ENCODE measurements at regions not wholly inside any gene's neighbourhood (a gene's known extent, or its start where the extent isn't known, plus 50 kb on each side); places are given as distances from the start of the nearest gene placed in this dataset.

- Histone ChIP-seq H2BK12ac (ENCODE audit: low read length) (no peak overlapping the region), H4K91ac (ENCODE audit: low read depth, low read length, poor library complexity) (no peak overlapping the region), H3K27me3 (ENCODE audit: control insufficient read depth in 3 of 3, insufficient read depth in 3 of 3, low read depth in 1 of 3, low read length in 3 of 3) (peaks cover 0 to 3% (median 0%) of the 10 kb centered on the region in 3 experiments), H4K8ac (ENCODE audit: low read depth, low read length) (no peak overlapping the region), H3K36me3 (replicated peaks in 1 of 2; ENCODE audit: control insufficient read depth in 2 of 2, insufficient read depth in 2 of 2, low read length in 2 of 2) (no peaks in the 10 kb centered on the region), H2AFZ (ENCODE audit: low read length) (no peak overlapping the region), H2BK15ac (ENCODE audit: low read length) (no peak overlapping the region), H3K4ac (ENCODE audit: low read length) (no peak overlapping the region), H3K4me1 (ENCODE audit: control insufficient read depth in 2 of 2, insufficient read depth in 1 of 2, low read depth in 1 of 2, low read length in 2 of 2) (no peaks in the 10 kb centered on the region), H3K14ac (ENCODE audit: low read length) (no peak overlapping the region), H3K9me3 (replicated peaks in 1 of 2; ENCODE audit: control insufficient read depth in 2 of 2, insufficient read depth in 1 of 2, low read depth in 1 of 2, low read length in 2 of 2) (no peaks in the 10 kb centered on the region), H3K9ac (ENCODE audit: low read depth, low read length, poor library complexity) (no peak overlapping the region), H3K79me1 (ENCODE audit: low read depth, low read length) (no peaks in the 10 kb centered on the region), H2BK5ac (ENCODE audit: low read length) (no peak overlapping the region), H2AK5ac (ENCODE audit: low read depth, low read length) (no peak overlapping the region), H2BK120ac (ENCODE audit: low read depth, low read length) (no peak overlapping the region), H3K27ac (replicated peaks; ENCODE audit: low read length) (no peak overlapping the region), H3K4me2 (ENCODE audit: insufficient read depth, low read length, poor library complexity, severe bottlenecking) (no peak overlapping the region), H3K18ac (ENCODE audit: low read length) (peak overlapping the region; percentile 7), H3K4me3 (ENCODE audit: low read length in 2 of 2) (no peak overlapping the region), H3K23ac (ENCODE audit: low read depth, low read length, poor library complexity) (no peak overlapping the region)
- WGBS, 2 donors (ENCODE audit: extremely low coverage in 2 of 2, insufficient read length in 2 of 2, insufficient replicate concordance in 1 of 2), result no CpG with 5 or more reads among the region's 9 CpGs
- DNase-seq (ENCODE audit: low spot score), result no peak
These were observed 73.7 kb upstream of the ACSL1 start for GRCh38 chr4:184899261-184900134.

- H2BK120ac ChIP-seq (ENCODE audit: low read depth, low read length), result no peak overlapping the region
- WGBS, 2 donors (ENCODE audit: extremely low coverage in 2 of 2, insufficient read length in 2 of 2, insufficient replicate concordance in 1 of 2), result no CpG with 5 or more reads among the region's 6 CpGs
- no peak overlapping the region for H3K4ac ChIP-seq (ENCODE audit: low read length)
- H2BK5ac ChIP-seq (ENCODE audit: low read length), result no peak overlapping the region
- no peak overlapping the region for H3K27ac ChIP-seq (replicated peaks; ENCODE audit: low read length)
- H3K4me3 ChIP-seq (ENCODE audit: low read length in 2 of 2), result no peak overlapping the region
- H4K91ac ChIP-seq (ENCODE audit: low read depth, low read length, poor library complexity), result no peak overlapping the region
- H3K14ac ChIP-seq (ENCODE audit: low read length), result no peak overlapping the region
- H3K36me3 ChIP-seq (replicated peaks in 1 of 2; ENCODE audit: control insufficient read depth in 2 of 2, insufficient read depth in 2 of 2, low read length in 2 of 2), result no peaks in the 10 kb centered on the region
- no peak overlapping the region for H3K18ac ChIP-seq (ENCODE audit: low read length)
- DNase-seq (ENCODE audit: low spot score), result no peak
- H3K9ac ChIP-seq (ENCODE audit: low read depth, low read length, poor library complexity), result no peak overlapping the region
- no peaks in the 10 kb centered on the region for H3K9me3 ChIP-seq (replicated peaks in 1 of 2; ENCODE audit: control insufficient read depth in 2 of 2, insufficient read depth in 1 of 2, low read depth in 1 of 2, low read length in 2 of 2)
- no peak overlapping the region for H2AK5ac ChIP-seq (ENCODE audit: low read depth, low read length)
- no peak overlapping the region for H2BK12ac ChIP-seq (ENCODE audit: low read length)
- peaks cover 0 to 3% (median 0%) of the 10 kb centered on the region in 3 experiments for H3K27me3 ChIP-seq (ENCODE audit: control insufficient read depth in 3 of 3, insufficient read depth in 3 of 3, low read depth in 1 of 3, low read length in 3 of 3)
- no peaks in the 10 kb centered on the region for H3K4me1 ChIP-seq (ENCODE audit: control insufficient read depth in 2 of 2, insufficient read depth in 1 of 2, low read depth in 1 of 2, low read length in 2 of 2)
- no peak overlapping the region for H3K4me2 ChIP-seq (ENCODE audit: insufficient read depth, low read length, poor library complexity, severe bottlenecking)
- no peak overlapping the region for H4K8ac ChIP-seq (ENCODE audit: low read depth, low read length)
- H3K23ac ChIP-seq (ENCODE audit: low read depth, low read length, poor library complexity), result no peak overlapping the region
- no peak overlapping the region for H2BK15ac ChIP-seq (ENCODE audit: low read length)
- no peaks in the 10 kb centered on the region for H3K79me1 ChIP-seq (ENCODE audit: low read depth, low read length)
- H2AFZ ChIP-seq (ENCODE audit: low read length), result no peak overlapping the region
These were observed 74.4 kb upstream of the ACSL1 start for GRCh38 chr4:184900184-184900583.

DNA sequence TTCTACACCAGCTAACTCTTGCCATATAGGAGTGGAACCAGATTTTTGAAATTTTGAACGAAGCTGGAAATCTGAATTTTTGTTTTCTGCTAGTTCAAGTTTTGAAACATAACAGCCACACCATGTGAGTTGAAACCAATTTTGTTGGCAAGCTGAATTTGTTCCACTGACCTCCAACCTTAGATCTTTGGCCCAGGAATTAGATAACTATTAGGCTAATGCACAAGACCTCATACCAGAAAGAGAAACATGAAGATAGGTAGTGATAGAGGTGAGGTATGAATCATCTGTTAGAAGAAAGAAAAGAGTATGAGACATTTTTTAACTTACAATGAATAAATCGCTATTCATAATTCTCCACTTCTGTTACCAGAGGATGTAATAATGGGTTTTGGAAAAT lies 76.8 kb upstream of the ACSL1 start:
- no peak for DNase-seq (ENCODE audit: low spot score)
- no peaks in the 10 kb centered on the region for H3K79me1 ChIP-seq (ENCODE audit: low read depth, low read length)
- no peak overlapping the region for H3K9ac ChIP-seq (ENCODE audit: low read depth, low read length, poor library complexity)
- H3K4me3 ChIP-seq (ENCODE audit: low read length in 2 of 2), result no peak overlapping the region
- no peak overlapping the region for H2AK5ac ChIP-seq (ENCODE audit: low read depth, low read length)
- H3K23ac ChIP-seq (ENCODE audit: low read depth, low read length, poor library complexity), result no peak overlapping the region
- no peak overlapping the region for H2AFZ ChIP-seq (ENCODE audit: low read length)
- no peak overlapping the region for H2BK12ac ChIP-seq (ENCODE audit: low read length)
- WGBS, 2 donors (ENCODE audit: extremely low coverage in 2 of 2, insufficient read length in 2 of 2, insufficient replicate concordance in 1 of 2), result no CpG with 5 or more reads among the region's 2 CpGs
- H3K27ac ChIP-seq (replicated peaks; ENCODE audit: low read length), result no peak overlapping the region
- no peak overlapping the region for H3K4ac ChIP-seq (ENCODE audit: low read length)
- H3K14ac ChIP-seq (ENCODE audit: low read length), result no peak overlapping the region
- no peak overlapping the region for H2BK120ac ChIP-seq (ENCODE audit: low read depth, low read length)
- peaks cover 0 to 2% of the 10 kb centered on the region in 2 donors for H3K9me3 ChIP-seq (replicated peaks in 1 of 2; ENCODE audit: control insufficient read depth in 2 of 2, insufficient read depth in 1 of 2, low read depth in 1 of 2, low read length in 2 of 2)
- no peaks in the 10 kb centered on the region for H3K27me3 ChIP-seq (ENCODE audit: control insufficient read depth in 3 of 3, insufficient read depth in 3 of 3, low read depth in 1 of 3, low read length in 3 of 3)
- H4K8ac ChIP-seq (ENCODE audit: low read depth, low read length), result no peak overlapping the region
- no peak overlapping the region for H2BK5ac ChIP-seq (ENCODE audit: low read length)
- H3K4me2 ChIP-seq (ENCODE audit: insufficient read depth, low read length, poor library complexity, severe bottlenecking), result no peak overlapping the region
- H4K91ac ChIP-seq (ENCODE audit: low read depth, low read length, poor library complexity), result no peak overlapping the region
- no peak overlapping the region for H2BK15ac ChIP-seq (ENCODE audit: low read length)
- peaks cover 0 to 2% of the 10 kb centered on the region in 2 donors for H3K4me1 ChIP-seq (ENCODE audit: control insufficient read depth in 2 of 2, insufficient read depth in 1 of 2, low read depth in 1 of 2, low read length in 2 of 2)
- H3K36me3 ChIP-seq (replicated peaks in 1 of 2; ENCODE audit: control insufficient read depth in 2 of 2, insufficient read depth in 2 of 2, low read length in 2 of 2), result no peaks in the 10 kb centered on the region
- no peak overlapping the region for H3K18ac ChIP-seq (ENCODE audit: low read length)

GRCh38 chr4:184906480-184907097 lies 80.8 kb upstream of the ACSL1 start:
- no peak overlapping the region for H3K4me3 ChIP-seq (ENCODE audit: low read length in 2 of 2)
- H3K4me1 ChIP-seq (ENCODE audit: control insufficient read depth in 2 of 2, insufficient read depth in 1 of 2, low read depth in 1 of 2, low read length in 2 of 2), result peaks cover 0 to 2% of the 10 kb centered on the region in 2 donors
- no peak overlapping the region for H2BK12ac ChIP-seq (ENCODE audit: low read length)

More at GRCh38 chr4:184906480-184907097, 80.8 kb upstream of the ACSL1 start:
- Histone ChIP-seq H3K27ac (replicated peaks; ENCODE audit: low read length) (no peak overlapping the region), H2BK15ac (ENCODE audit: low read length) (no peak overlapping the region), H3K9me3 (replicated peaks in 1 of 2; ENCODE audit: control insufficient read depth in 2 of 2, insufficient read depth in 1 of 2, low read depth in 1 of 2, low read length in 2 of 2) (peaks cover 0 to 2% of the 10 kb centered on the region in 2 donors), H3K18ac (ENCODE audit: low read length) (no peak overlapping the region), H3K79me1 (ENCODE audit: low read depth, low read length) (no peaks in the 10 kb centered on the region), H4K91ac (ENCODE audit: low read depth, low read length, poor library complexity) (no peak overlapping the region), H3K36me3 (replicated peaks in 1 of 2; ENCODE audit: control insufficient read depth in 2 of 2, insufficient read depth in 2 of 2, low read length in 2 of 2) (no peaks in the 10 kb centered on the region), H2AK5ac (ENCODE audit: low read depth, low read length) (no peak overlapping the region), H3K14ac (ENCODE audit: low read length) (no peak overlapping the region), H3K4me2 (ENCODE audit: insufficient read depth, low read length, poor library complexity, severe bottlenecking) (no peak overlapping the region), H2BK5ac (ENCODE audit: low read length) (no peak overlapping the region), H4K8ac (ENCODE audit: low read depth, low read length) (no peak overlapping the region), H3K4ac (ENCODE audit: low read length) (no peak overlapping the region), H3K9ac (ENCODE audit: low read depth, low read length, poor library complexity) (no peak overlapping the region), H3K27me3 (ENCODE audit: control insufficient read depth in 3 of 3, insufficient read depth in 3 of 3, low read depth in 1 of 3, low read length in 3 of 3) (no peaks in the 10 kb centered on the region), H2BK120ac (ENCODE audit: low read depth, low read length) (no peak overlapping the region), H3K23ac (ENCODE audit: low read depth, low read length, poor library complexity) (no peak overlapping the region), H2AFZ (ENCODE audit: low read length) (no peak overlapping the region)
- no CpG with 5 or more reads among the region's 4 CpGs for WGBS, 2 donors (ENCODE audit: extremely low coverage in 2 of 2, insufficient read length in 2 of 2, insufficient replicate concordance in 1 of 2)
- no peak for DNase-seq (ENCODE audit: low spot score)

Measured in neuronal stem cell (in vitro differentiated cells).